B cell (primary cell): ENCODE measurements at regions not wholly inside any gene's neighbourhood (a gene's known extent, or its start where the extent isn't known, plus 50 kb on each side); places are given as distances from the start of the nearest gene placed in this dataset.

Source experiments
- EZH2 ChIP-seq: IDR thresholded peaks from 2 replicates; pipeline ENCODE4 v1.6.1; 2012; ENCODE audit warnings: borderline replicate concordance, low read depth, mild to moderate bottlenecking, moderate library complexity, low read length; ENCODE audit not compliant: insufficient read depth, poor library complexity, severe bottlenecking
- TF ChIP-seq, protein P1 (sequence below): fragments of 200-600 bp; IDR thresholded peaks from one replicate; pipeline ENCODE4 v1.8.0; 2022; ENCODE audit warnings: antibody characterized with exemption, mild to moderate bottlenecking

GRCh38 chr11:92492372-92492771, 267.8 kb downstream of the FAT3 start:
- TF ChIP-seq, protein P1, sequence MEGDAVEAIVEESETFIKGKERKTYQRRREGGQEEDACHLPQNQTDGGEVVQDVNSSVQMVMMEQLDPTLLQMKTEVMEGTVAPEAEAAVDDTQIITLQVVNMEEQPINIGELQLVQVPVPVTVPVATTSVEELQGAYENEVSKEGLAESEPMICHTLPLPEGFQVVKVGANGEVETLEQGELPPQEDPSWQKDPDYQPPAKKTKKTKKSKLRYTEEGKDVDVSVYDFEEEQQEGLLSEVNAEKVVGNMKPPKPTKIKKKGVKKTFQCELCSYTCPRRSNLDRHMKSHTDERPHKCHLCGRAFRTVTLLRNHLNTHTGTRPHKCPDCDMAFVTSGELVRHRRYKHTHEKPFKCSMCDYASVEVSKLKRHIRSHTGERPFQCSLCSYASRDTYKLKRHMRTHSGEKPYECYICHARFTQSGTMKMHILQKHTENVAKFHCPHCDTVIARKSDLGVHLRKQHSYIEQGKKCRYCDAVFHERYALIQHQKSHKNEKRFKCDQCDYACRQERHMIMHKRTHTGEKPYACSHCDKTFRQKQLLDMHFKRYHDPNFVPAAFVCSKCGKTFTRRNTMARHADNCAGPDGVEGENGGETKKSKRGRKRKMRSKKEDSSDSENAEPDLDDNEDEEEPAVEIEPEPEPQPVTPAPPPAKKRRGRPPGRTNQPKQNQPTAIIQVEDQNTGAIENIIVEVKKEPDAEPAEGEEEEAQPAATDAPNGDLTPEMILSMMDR, result no peak
- TF ChIP-seq EZH2, result no peak
